Fibroblast of lung (primary cell): ENCODE measurements at regions not wholly inside any gene's neighbourhood (a gene's known extent, or its start where the extent isn't known, plus 50 kb on each side); places are given as distances from the start of the nearest gene placed in this dataset.

ENCODE experiments used
- DNase-seq, 2 donors: peaks; one replicate each; pipeline versions ENCODE4 v3.0.0 to v3.0.0-alpha.2; 2010; ENCODE audit warnings: low read depth in 2 of 2
- H2AFZ ChIP-seq: 2 replicates; pipeline ENCODE4 v1.5.1; 2012; ENCODE audit warnings: low read length, control low read depth, inconsistent platforms
- H3K27ac ChIP-seq: 2 replicates; pipeline ENCODE4 v1.5.1; 2011; ENCODE audit warnings: low read length, control low read depth; ENCODE audit not compliant: insufficient read depth
- H3K27me3 ChIP-seq: 2 replicates; pipeline ENCODE4 v1.5.1; 2011; ENCODE audit warnings: mild to moderate bottlenecking, low read length; ENCODE audit not compliant: control insufficient read depth, insufficient read depth
- H3K36me3 ChIP-seq: 2 replicates; pipeline ENCODE4 v1.5.1; 2011; ENCODE audit warnings: low read length; ENCODE audit not compliant: control insufficient read depth, insufficient read depth
- H3K4me1 ChIP-seq: 2 replicates; pipeline ENCODE4 v1.5.1; 2011; ENCODE audit warnings: low read length; ENCODE audit not compliant: control insufficient read depth, insufficient read depth; ENCODE audit errors: extremely low read depth
- H3K4me2 ChIP-seq: 2 replicates; pipeline ENCODE4 v1.5.1; 2011; ENCODE audit warnings: low read length, control low read depth; ENCODE audit not compliant: insufficient read depth; ENCODE audit errors: extremely low read depth
- H3K4me3 ChIP-seq, 4 experiments: fragments of 200-600 bp in 1 of 4; sonication (generic) in 1 of 4; replicated peaks in 1 of 4; 2 replicates each; pipeline ENCODE4 v1.5.1; 2011 to 2016; ENCODE audit warnings: low read length in 4 of 4, low read depth in 3 of 4, mild to moderate bottlenecking in 3 of 4, control low read depth in 2 of 4, inconsistent platforms in 1 of 4, mixed read lengths in 1 of 4; ENCODE audit not compliant: insufficient read depth in 1 of 4; ENCODE audit errors: control extremely low read depth in 1 of 4
- H3K79me2 ChIP-seq: 2 replicates; pipeline ENCODE4 v1.5.1; 2012; ENCODE audit warnings: mild to moderate bottlenecking, low read length, inconsistent platforms; ENCODE audit not compliant: control insufficient read depth, insufficient read depth
- H3K9ac ChIP-seq: 2 replicates; pipeline ENCODE4 v1.5.1; 2011; ENCODE audit warnings: mild to moderate bottlenecking, low read length, control low read depth; ENCODE audit not compliant: insufficient read depth
- H3K9me3 ChIP-seq: 2 replicates; pipeline ENCODE4 v1.5.1; 2012; ENCODE audit warnings: low read depth, low read length; ENCODE audit not compliant: control insufficient read depth, insufficient read depth
- H4K20me1 ChIP-seq: 2 replicates; pipeline ENCODE4 v1.5.1; 2011; ENCODE audit warnings: low read length; ENCODE audit not compliant: control insufficient read depth, insufficient read depth; ENCODE audit errors: extremely low read depth
- CTCF ChIP-seq, 2 donors: IDR thresholded peaks in 1 of 2; conservative IDR thresholded peaks in 1 of 2; 1 replicate in 1 of 2; 2 replicates in 1 of 2; pipeline ENCODE4 v1.5.1; 2011 to 2012; ENCODE audit warnings: low read length in 2 of 2, control low read depth in 1 of 2, inconsistent platforms in 1 of 2, low read depth in 1 of 2, mild to moderate bottlenecking in 1 of 2
- EZH2 ChIP-seq: IDR thresholded peaks from 2 replicates; pipeline ENCODE4 v1.5.1; 2012; ENCODE audit warnings: low read length, control low read depth, mild to moderate bottlenecking; ENCODE audit errors: missing control alignments

GRCh38 chr2:220227266-220227920, 600.0 kb downstream of the SLC4A3 start:
- Histone ChIP-seq H3K79me2 (no peaks in the 10 kb centered on the region), H4K20me1 (no peaks in the 10 kb centered on the region), H3K4me2 (peak overlapping the region; percentile 74), H3K4me1 (peaks cover 25% of the 10 kb centered on the region), H3K4me3 (no peak overlapping the region), H3K27ac (peak overlapping the region; percentile 76), H3K27me3 (no peaks in the 10 kb centered on the region), H3K9me3 (no peaks in the 10 kb centered on the region), H2AFZ (no peak overlapping the region), H3K9ac (no peak overlapping the region), H3K36me3 (no peaks in the 10 kb centered on the region)
- TF ChIP-seq EZH2 (no peak), CTCF (conservative IDR thresholded peaks at IDR 0.05 in 1 of 2, IDR thresholded peaks at IDR 0.05 in 1 of 2; ENCODE audit: low read depth in 1 of 2, low read length in 2 of 2) (no peak)
- DNase-seq: peak; percentile 85 to 86

- Histone ChIP-seq H3K36me3 (no peaks in the 10 kb centered on the region), H3K27me3 (no peaks in the 10 kb centered on the region), H3K4me1 (peaks cover 25% of the 10 kb centered on the region), H3K27ac (peak overlapping the region; percentile 76), H3K4me2 (peak overlapping the region; percentile 74), H3K9me3 (no peaks in the 10 kb centered on the region), H3K79me2 (no peaks in the 10 kb centered on the region), H3K4me3 (peak overlapping the region in 2 of 4 experiments; percentile 4 to 8), H2AFZ (no peak overlapping the region), H4K20me1 (no peaks in the 10 kb centered on the region), H3K9ac (no peak overlapping the region)
- TF ChIP-seq CTCF (conservative IDR thresholded peaks at IDR 0.05 in 1 of 2, IDR thresholded peaks at IDR 0.05 in 1 of 2; ENCODE audit: low read depth in 1 of 2, low read length in 2 of 2) (no peak), EZH2 (no peak)
- peak; percentile 97 to 100 for DNase-seq
These were observed 601.0 kb downstream of the SLC4A3 start for GRCh38 chr2:220228310-220229006.

- Histone ChIP-seq H3K4me1 (no peaks in the 10 kb centered on the region), H3K4me2 (no peak overlapping the region), H4K20me1 (no peaks in the 10 kb centered on the region), H2AFZ (no peak overlapping the region), H3K9me3 (no peaks in the 10 kb centered on the region), H3K79me2 (no peaks in the 10 kb centered on the region), H3K27ac (no peak overlapping the region), H3K9ac (no peak overlapping the region), H3K27me3 (no peaks in the 10 kb centered on the region), H3K4me3 (no peak overlapping the region), H3K36me3 (no peaks in the 10 kb centered on the region)
- no peak for TF ChIP-seq CTCF (conservative IDR thresholded peaks at IDR 0.05 in 1 of 2, IDR thresholded peaks at IDR 0.05 in 1 of 2; ENCODE audit: low read depth in 1 of 2, low read length in 2 of 2)
- TF ChIP-seq EZH2: no peak
- DNase-seq: no peak
These were observed 613.2 kb downstream of the SLC4A3 start for GRCh38 chr2:220240641-220241040.
